Keratinocyte (primary cell): ENCODE measurements at regions not wholly inside any gene's neighbourhood (a gene's known extent, or its start where the extent isn't known, plus 50 kb on each side); places are given as distances from the start of the nearest gene placed in this dataset.

Experiments used
- DNase-seq: peaks from one replicate; pipeline ENCODE4 v3.0.0-alpha.2; 2011; ENCODE audit warnings: low read depth, missing footprints, low spot score
- FAIRE-seq: peaks from 2 replicates; lab custom pipeline; 2011; peaks lifted over from hg19 to GRCh38; lab: Jason Lieb, UNC
- H2AFZ ChIP-seq: 2 replicates; pipeline ENCODE4 v1.6.0; 2012; ENCODE audit warnings: low read length, control low read depth, inconsistent platforms; ENCODE audit not compliant: control insufficient read depth
- H3K27ac ChIP-seq: 2 replicates; pipeline ENCODE4 v1.5.1; 2011; ENCODE audit warnings: low read length; ENCODE audit not compliant: control insufficient read depth, insufficient read depth
- H3K27me3 ChIP-seq: 3 replicates; pipeline ENCODE4 v1.6.0; 2011; ENCODE audit warnings: low read length; ENCODE audit not compliant: control insufficient read depth, insufficient read depth; ENCODE audit errors: extremely low read depth
- H3K36me3 ChIP-seq, 2 experiments: 2 replicates in 1 of 2; 3 replicates in 1 of 2; pipeline ENCODE4 v1.5.1; 2011; ENCODE audit warnings: low read length in 2 of 2, mild to moderate bottlenecking in 1 of 2; ENCODE audit not compliant: control insufficient read depth in 2 of 2, insufficient read depth in 2 of 2; ENCODE audit errors: extremely low read depth in 1 of 2
- H3K4me1 ChIP-seq: 3 replicates; pipeline ENCODE4 v1.5.1; 2011; ENCODE audit warnings: low read length; ENCODE audit not compliant: control insufficient read depth, insufficient read depth; ENCODE audit errors: extremely low read depth
- H3K4me2 ChIP-seq: 3 replicates; pipeline ENCODE4 v1.6.0; 2011; ENCODE audit warnings: low read depth, low read length; ENCODE audit not compliant: control insufficient read depth, insufficient read depth; ENCODE audit errors: extremely low read depth
- H3K4me3 ChIP-seq, 3 experiments: fragments of 200-600 bp in 1 of 3; sonication (generic) in 1 of 3; 2 replicates in 2 of 3; 3 replicates in 1 of 3; pipeline ENCODE4 v1.5.1; 2011 to 2016; ENCODE audit warnings: low read length in 3 of 3, mild to moderate bottlenecking in 3 of 3, control low read depth in 2 of 3, inconsistent platforms in 1 of 3, low read depth in 1 of 3, mixed read lengths in 1 of 3, mixed run types in 1 of 3, moderate library complexity in 1 of 3; ENCODE audit not compliant: control insufficient read depth in 2 of 3, insufficient read depth in 2 of 3; ENCODE audit errors: extremely low read depth in 1 of 3
- H3K79me2 ChIP-seq: 2 replicates; pipeline ENCODE4 v1.6.0; 2012; ENCODE audit warnings: low read length; ENCODE audit not compliant: control insufficient read depth, insufficient read depth
- H3K9ac ChIP-seq: 3 replicates; pipeline ENCODE4 v1.6.0; 2011; ENCODE audit warnings: low read length; ENCODE audit not compliant: control insufficient read depth, insufficient read depth; ENCODE audit errors: extremely low read depth
- H3K9me1 ChIP-seq: 3 replicates; pipeline ENCODE4 v1.6.0; 2011; ENCODE audit warnings: low read length; ENCODE audit not compliant: control insufficient read depth, insufficient read depth; ENCODE audit errors: extremely low read depth
- H3K9me3 ChIP-seq: 2 replicates; pipeline ENCODE4 v1.5.1; 2012; ENCODE audit warnings: low read depth, low read length; ENCODE audit not compliant: control insufficient read depth
- H4K20me1 ChIP-seq: 3 replicates; pipeline ENCODE4 v1.6.0; 2011; ENCODE audit warnings: low read length; ENCODE audit not compliant: control insufficient read depth, insufficient read depth; ENCODE audit errors: extremely low read depth
- EZH2 ChIP-seq: IDR thresholded peaks from one replicate; pipeline ENCODE4 v1.6.1; 2012; ENCODE audit warnings: inconsistent platforms, mild to moderate bottlenecking, low read length, moderate library complexity
- dilution Hi-C: fragments of 300-500 bp; cut with MboI; formaldehyde crosslinking; loops from one replicate; pipeline ENCODE4 v1.7.0; 2020; ENCODE audit warnings: low sequenced_read_pairs; ENCODE audit not compliant: extremely low pct_ligation_motif_present
- TF ChIP-seq, protein P1 (sequence below), 3 experiments: IDR thresholded peaks in 1 of 3; conservative IDR thresholded peaks in 1 of 3; optimal IDR thresholded peaks in 1 of 3; 2 replicates in 2 of 3; 3 replicates in 1 of 3; pipeline versions ENCODE3 to v1.5.1; 2011; ENCODE audit warnings: low read length in 3 of 3, mild to moderate bottlenecking in 3 of 3, moderate library complexity in 2 of 3, control low read depth in 1 of 3, inconsistent platforms in 1 of 3; ENCODE audit not compliant: insufficient read depth in 2 of 3; ENCODE audit errors: extremely low read depth in 1 of 3

DNA sequence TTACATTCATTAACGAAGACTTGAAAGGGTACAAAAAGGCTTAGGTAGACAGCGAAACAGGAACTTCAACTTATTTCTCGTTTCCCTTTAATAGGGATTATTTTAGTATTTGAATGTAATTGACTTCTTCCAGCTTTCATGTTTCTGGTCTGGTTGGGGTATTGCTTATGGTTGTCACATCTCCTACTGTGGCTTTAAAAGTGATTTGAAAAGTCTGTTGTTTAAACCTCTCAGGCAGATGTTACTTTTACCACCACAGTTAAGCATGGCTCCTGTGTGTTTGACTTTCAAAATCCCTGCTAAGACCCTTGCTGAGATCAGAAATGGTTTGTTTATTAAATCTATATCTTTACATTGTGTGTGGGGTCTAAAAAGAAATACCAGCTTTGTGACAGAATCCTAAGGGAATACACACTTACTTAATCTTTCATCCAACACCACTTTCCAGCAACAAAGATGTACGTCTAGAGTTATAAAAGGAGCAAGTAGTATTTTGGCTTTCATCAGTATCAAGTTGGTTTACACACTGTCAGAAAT is 661.2 kb downstream of the FAT4 start:
- H2AFZ ChIP-seq, result no peak overlapping the region
- no peaks in the 10 kb centered on the region for H3K4me1 ChIP-seq
- H3K9me3 ChIP-seq, result no peaks in the 10 kb centered on the region
- H3K27ac ChIP-seq, result no peak overlapping the region
- no peak for FAIRE-seq
- H3K4me2 ChIP-seq, result no peak overlapping the region
- no peaks in the 10 kb centered on the region for H3K36me3 ChIP-seq
- no peak for DNase-seq
- H3K9me1 ChIP-seq, result no peaks in the 10 kb centered on the region
- H3K27me3 ChIP-seq, result no peaks in the 10 kb centered on the region
- H3K9ac ChIP-seq, result no peak overlapping the region
- no peaks in the 10 kb centered on the region for H4K20me1 ChIP-seq
- dilution Hi-C loops, result no loop called here
- TF ChIP-seq, protein P1, sequence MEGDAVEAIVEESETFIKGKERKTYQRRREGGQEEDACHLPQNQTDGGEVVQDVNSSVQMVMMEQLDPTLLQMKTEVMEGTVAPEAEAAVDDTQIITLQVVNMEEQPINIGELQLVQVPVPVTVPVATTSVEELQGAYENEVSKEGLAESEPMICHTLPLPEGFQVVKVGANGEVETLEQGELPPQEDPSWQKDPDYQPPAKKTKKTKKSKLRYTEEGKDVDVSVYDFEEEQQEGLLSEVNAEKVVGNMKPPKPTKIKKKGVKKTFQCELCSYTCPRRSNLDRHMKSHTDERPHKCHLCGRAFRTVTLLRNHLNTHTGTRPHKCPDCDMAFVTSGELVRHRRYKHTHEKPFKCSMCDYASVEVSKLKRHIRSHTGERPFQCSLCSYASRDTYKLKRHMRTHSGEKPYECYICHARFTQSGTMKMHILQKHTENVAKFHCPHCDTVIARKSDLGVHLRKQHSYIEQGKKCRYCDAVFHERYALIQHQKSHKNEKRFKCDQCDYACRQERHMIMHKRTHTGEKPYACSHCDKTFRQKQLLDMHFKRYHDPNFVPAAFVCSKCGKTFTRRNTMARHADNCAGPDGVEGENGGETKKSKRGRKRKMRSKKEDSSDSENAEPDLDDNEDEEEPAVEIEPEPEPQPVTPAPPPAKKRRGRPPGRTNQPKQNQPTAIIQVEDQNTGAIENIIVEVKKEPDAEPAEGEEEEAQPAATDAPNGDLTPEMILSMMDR (optimal IDR thresholded peaks at IDR 0.05 in 1 of 3, IDR thresholded peaks at IDR 0.05 in 1 of 3, conservative IDR thresholded peaks at IDR 0.05 in 1 of 3; ENCODE audit: extremely low read depth in 1 of 3, insufficient read depth in 2 of 3, low read length in 3 of 3), result no peak
- TF ChIP-seq EZH2, result no peak
- no peak overlapping the region for H3K4me3 ChIP-seq
- H3K79me2 ChIP-seq, result no peaks in the 10 kb centered on the region

DNA sequence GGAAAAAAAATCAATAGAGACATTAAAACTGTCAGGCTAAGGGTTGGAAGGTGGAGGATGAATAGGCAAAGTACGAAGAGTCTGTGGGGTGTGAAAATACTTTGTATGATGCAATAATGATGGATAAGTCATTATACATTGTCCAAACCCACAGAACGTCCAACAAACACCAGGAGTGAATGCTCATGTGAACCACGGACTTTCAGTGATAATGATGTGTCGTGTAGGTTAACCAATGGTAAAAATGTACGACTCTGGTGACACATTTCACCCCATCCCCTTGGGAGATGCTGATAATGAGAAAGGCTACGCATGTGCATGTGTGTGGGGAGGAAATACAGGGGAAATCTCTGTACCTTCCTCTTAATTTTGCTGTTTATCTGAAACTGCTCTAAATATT is 665.2 kb downstream of the FAT4 start:
- DNase-seq (no peak), FAIRE-seq (no peak)
- no peaks in the 10 kb centered on the region for H3K79me2 ChIP-seq
- TF ChIP-seq, protein P1 (optimal IDR thresholded peaks at IDR 0.05 in 1 of 3, IDR thresholded peaks at IDR 0.05 in 1 of 3, conservative IDR thresholded peaks at IDR 0.05 in 1 of 3; ENCODE audit: extremely low read depth in 1 of 3, insufficient read depth in 2 of 3, low read length in 3 of 3), result no peak
- no peak for TF ChIP-seq EZH2
- H3K9me3 ChIP-seq, result no peaks in the 10 kb centered on the region
- H3K4me3 ChIP-seq, result no peak overlapping the region
- no peaks in the 10 kb centered on the region for H3K9me1 ChIP-seq
- no peaks in the 10 kb centered on the region for H4K20me1 ChIP-seq
- H3K27ac ChIP-seq, result no peak overlapping the region
- H3K4me1 ChIP-seq, result no peaks in the 10 kb centered on the region
- no peak overlapping the region for H2AFZ ChIP-seq
- H3K27me3 ChIP-seq, result no peaks in the 10 kb centered on the region
- dilution Hi-C loops, result no loop called here
- H3K9ac ChIP-seq, result no peak overlapping the region
- H3K36me3 ChIP-seq, result no peaks in the 10 kb centered on the region
- no peak overlapping the region for H3K4me2 ChIP-seq
